Suprapubic skin (tissue), 4 donors: ENCODE measurements at regions not wholly inside any gene's neighbourhood (a gene's known extent, or its start where the extent isn't known, plus 50 kb on each side); places are given as distances from the start of the nearest gene placed in this dataset.

Source experiments
- CTCF ChIP-seq, 2 donors: fragments of 200-600 bp in 1 of 2; fragments of 450-650 bp in 1 of 2; sonication (generic) in 1 of 2; IDR thresholded peaks; one replicate each; pipeline ENCODE4 v1.5.1; 2016 to 2019; ENCODE audit warnings: antibody characterized with exemption in 2 of 2, mild to moderate bottlenecking in 1 of 2, moderate library complexity in 1 of 2
- POLR2A ChIP-seq, 2 donors: fragments of 450-650 bp; IDR thresholded peaks; one replicate each; pipeline ENCODE4 v1.6.1; 2017; ENCODE audit warnings: antibody characterized with exemption in 2 of 2, mild to moderate bottlenecking in 2 of 2, moderate library complexity in 2 of 2
- POLR2AphosphoS5 ChIP-seq, 3 donors: sonication (generic); formaldehyde crosslinking; IDR thresholded peaks; one replicate each; pipeline ENCODE4 v1.6.1; 2017; ENCODE audit warnings: antibody characterized with exemption in 3 of 3

DNA sequence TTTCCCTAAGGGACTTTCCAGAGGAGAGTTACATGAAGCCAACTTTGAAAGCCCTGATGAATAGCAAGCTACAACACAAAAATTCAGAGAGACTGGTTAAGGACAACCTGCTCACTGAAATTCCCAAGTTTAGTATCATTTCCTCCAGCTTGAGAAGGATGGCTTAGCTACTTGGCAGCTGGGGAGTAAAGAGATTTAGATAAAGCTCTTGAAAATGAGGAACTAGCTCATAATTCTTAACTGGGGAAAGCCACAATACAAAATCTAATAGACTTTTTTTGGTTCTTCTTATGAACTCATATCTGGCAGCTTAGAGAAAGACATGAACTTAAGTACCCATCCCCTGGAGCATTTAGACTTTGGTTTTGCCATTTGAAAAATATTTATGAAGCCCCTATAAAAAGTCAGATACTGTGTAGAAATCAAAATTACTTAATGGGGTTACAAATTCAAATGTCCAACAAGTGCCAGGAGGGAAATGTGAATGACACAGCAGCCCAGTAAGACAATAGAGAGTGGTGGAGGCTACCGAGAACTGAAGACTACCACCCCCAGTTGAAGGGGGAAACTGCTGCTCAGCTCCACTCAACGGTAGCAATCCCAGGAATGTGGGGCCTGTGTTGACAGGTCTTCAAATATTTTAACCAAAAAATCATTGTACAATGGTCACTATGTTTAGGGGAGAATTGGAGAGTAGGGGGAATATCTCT lies 79.4 kb upstream of the ADRB2 start:
- TF ChIP-seq CTCF (IDR thresholded peaks at IDR 0.05) (no peak), POLR2A (IDR thresholded peaks at IDR 0.05) (no peak), POLR2AphosphoS5 (IDR thresholded peaks at IDR 0.05) (no peak)
